H1 (cell line): ENCODE measurements at regions not wholly inside any gene's neighbourhood (a gene's known extent, or its start where the extent isn't known, plus 50 kb on each side); places are given as distances from the start of the nearest gene placed in this dataset.

Source experiments
- CTCF ChIA-PET: fragments of 300-600 bp; sonication (Branson Sonifier 250); formaldehyde crosslinking; loops from one replicate; lab custom pipeline; 2021; ENCODE audit not compliant: partially characterized antibody; lab: Charles Lee
- POLR2A ChIA-PET: fragments of 300-600 bp; sonication (Branson Sonifier 250); formaldehyde crosslinking; loops from one replicate; lab custom pipeline; 2021; ENCODE audit warnings: inconsistent platforms; ENCODE audit not compliant: partially characterized antibody; lab: Charles Lee
- DNase-seq, 2 experiments: peaks; one replicate each; pipeline versions ENCODE4 v3.0.0 to v3.0.0-alpha.2; 2010 to 2022; ENCODE audit warnings: low spot score in 2 of 2, low read depth in 1 of 2, mixed read lengths in 1 of 2
- FAIRE-seq: peaks from 2 replicates; lab custom pipeline; 2011; peaks lifted over from hg19 to GRCh38; lab: Jason Lieb, UNC
- H2AFZ ChIP-seq: 2 replicates; pipeline ENCODE4 v1.8.1; 2012; ENCODE audit warnings: low read length, inconsistent platforms
- H2AK5ac ChIP-seq: 2 replicates; pipeline ENCODE4 v1.6.1; 2013; ENCODE audit warnings: low read depth, low read length
- H2BK120ac ChIP-seq: replicated peaks from 2 replicates; pipeline ENCODE3; 2013; ENCODE audit warnings: low read depth, low read length, inconsistent platforms
- H2BK12ac ChIP-seq: 2 replicates; pipeline ENCODE4 v1.6.1; 2013; ENCODE audit warnings: low read depth, low read length
- H2BK15ac ChIP-seq: 2 replicates; pipeline ENCODE4 v1.6.1; 2013; ENCODE audit warnings: low read length
- H2BK20ac ChIP-seq: 2 replicates; pipeline ENCODE4 v1.6.1; 2013; ENCODE audit warnings: low read length
- H2BK5ac ChIP-seq: 2 replicates; pipeline ENCODE4 v1.6.1; 2013; ENCODE audit warnings: low read depth, low read length
- H3K14ac ChIP-seq: 2 replicates; pipeline ENCODE4 v1.6.1; 2013; ENCODE audit warnings: inconsistent platforms; ENCODE audit not compliant: insufficient read length
- H3K18ac ChIP-seq: 2 replicates; pipeline ENCODE4 v1.6.1; 2013; ENCODE audit warnings: low read length; ENCODE audit errors: extremely low read depth
- H3K23ac ChIP-seq: 2 replicates; pipeline ENCODE4 v1.6.1; 2013; ENCODE audit warnings: inconsistent platforms; ENCODE audit not compliant: insufficient read length
- H3K23me2 ChIP-seq: 2 replicates; pipeline ENCODE4 v1.6.1; 2013; ENCODE audit warnings: low read depth, low read length
- H3K27ac ChIP-seq: 2 replicates; pipeline ENCODE4 v1.6.1; 2011; ENCODE audit warnings: low read depth, low read length, inconsistent platforms
- H3K27me3 ChIP-seq, 4 experiments: replicated peaks in 1 of 4; 1 replicate in 1 of 4; 2 replicates in 3 of 4; pipeline versions ENCODE4 v1.6.1 to v1.8.1; 2011 to 2013; ENCODE audit warnings: low read length in 3 of 4, mild to moderate bottlenecking in 3 of 4, inconsistent platforms in 2 of 4, mixed read lengths in 2 of 4, moderate library complexity in 1 of 4; ENCODE audit not compliant: control insufficient read depth in 3 of 4, insufficient read depth in 3 of 4; ENCODE audit errors: extremely low read depth in 1 of 4
- H3K36me3 ChIP-seq, 4 experiments: 2 replicates each; pipeline versions ENCODE4 v1.6.1 to v1.8.1; 2011 to 2013; ENCODE audit warnings: mild to moderate bottlenecking in 4 of 4, low read length in 3 of 4, moderate library complexity in 2 of 4, control low read depth in 1 of 4, inconsistent platforms in 1 of 4; ENCODE audit not compliant: insufficient read depth in 4 of 4, control insufficient read depth in 2 of 4
- H3K4ac ChIP-seq: replicated peaks from 2 replicates; pipeline ENCODE3; 2013; ENCODE audit warnings: low read length, low read depth, mixed read lengths, inconsistent platforms; ENCODE audit not compliant: insufficient read length
- H3K4me1 ChIP-seq, 4 experiments: replicated peaks in 1 of 4; 1 replicate in 1 of 4; 2 replicates in 3 of 4; pipeline versions ENCODE4 v1.6.1 to v1.8.1; 2011 to 2013; ENCODE audit warnings: low read length in 3 of 4, inconsistent platforms in 2 of 4, mixed read lengths in 1 of 4; ENCODE audit not compliant: insufficient read depth in 4 of 4, control insufficient read depth in 3 of 4
- H3K4me2 ChIP-seq, 2 experiments: 2 replicates each; pipeline versions ENCODE4 v1.6.1 to v1.8.1; 2011 to 2013; ENCODE audit warnings: low read depth in 2 of 2, low read length in 2 of 2, control low read depth in 1 of 2, inconsistent platforms in 1 of 2, mild to moderate bottlenecking in 1 of 2; ENCODE audit not compliant: insufficient read depth in 1 of 2
- H3K4me3 ChIP-seq, 4 experiments: fragments of 200-600, 300-600 bp in 1 of 4; sonication (generic), shearing (Covaris generic), sonication (Bioruptor Twin) in 1 of 4; 2 replicates each; pipeline versions ENCODE4 v1.5.1 to v1.8.1; 2011 to 2016; ENCODE audit warnings: low read length in 4 of 4, low read depth in 3 of 4, control low read depth in 2 of 4, inconsistent platforms in 2 of 4, mild to moderate bottlenecking in 2 of 4, mixed read lengths in 1 of 4, moderate library complexity in 1 of 4; ENCODE audit not compliant: insufficient read depth in 2 of 4; ENCODE audit errors: extremely low read depth in 1 of 4
- H3K56ac ChIP-seq: replicated peaks from 2 replicates; pipeline ENCODE3; 2013; ENCODE audit warnings: low read depth, mild to moderate bottlenecking, mixed read lengths, low read length, inconsistent platforms; ENCODE audit not compliant: insufficient read length
- H3K79me1 ChIP-seq: 2 replicates; pipeline ENCODE4 v1.6.1; 2013; ENCODE audit warnings: low read depth, low read length, control low read depth
- H3K79me2 ChIP-seq, 2 experiments: 2 replicates each; pipeline versions ENCODE4 v1.6.1 to v1.8.1; 2012 to 2013; ENCODE audit warnings: low read length in 2 of 2, mild to moderate bottlenecking in 2 of 2, inconsistent platforms in 1 of 2; ENCODE audit not compliant: insufficient read depth in 2 of 2, control insufficient read depth in 1 of 2
- H3K9ac ChIP-seq, 4 experiments: replicated peaks in 1 of 4; 1 replicate in 1 of 4; 2 replicates in 3 of 4; pipeline versions ENCODE4 v1.6.1 to v1.8.1; 2011 to 2013; ENCODE audit warnings: low read depth in 3 of 4, low read length in 3 of 4, control low read depth in 2 of 4, mild to moderate bottlenecking in 2 of 4, moderate library complexity in 2 of 4, inconsistent platforms in 1 of 4; ENCODE audit errors: extremely low read depth in 1 of 4
- H3K9me3 ChIP-seq, 2 experiments: 2 replicates each; pipeline versions ENCODE4 v1.6.1 to v1.8.1; 2012 to 2013; ENCODE audit warnings: mild to moderate bottlenecking in 2 of 2, moderate library complexity in 2 of 2, control low read depth in 1 of 2, inconsistent platforms in 1 of 2, low read depth in 1 of 2, low read length in 1 of 2, mixed read lengths in 1 of 2; ENCODE audit not compliant: insufficient read depth in 2 of 2
- H4K20me1 ChIP-seq, 2 experiments: replicated peaks in 1 of 2; 2 replicates each; pipeline versions ENCODE3 to v1.8.1; 2011 to 2013; ENCODE audit warnings: inconsistent platforms in 2 of 2, low read length in 2 of 2, mild to moderate bottlenecking in 1 of 2; ENCODE audit not compliant: insufficient read depth in 2 of 2, control insufficient read depth in 1 of 2
- H4K5ac ChIP-seq: 2 replicates; pipeline ENCODE4 v1.6.1; 2013; ENCODE audit warnings: low read length, low read depth, mixed read lengths, inconsistent platforms; ENCODE audit not compliant: insufficient read length
- H4K8ac ChIP-seq: 2 replicates; pipeline ENCODE4 v1.8.0; 2013; ENCODE audit warnings: mild to moderate bottlenecking, moderate library complexity, low read length, inconsistent platforms; ENCODE audit not compliant: insufficient read depth; ENCODE audit errors: extremely low read depth
- H4K91ac ChIP-seq: replicated peaks from 2 replicates; pipeline ENCODE3; 2013; ENCODE audit warnings: low read length, mixed read lengths, inconsistent platforms; ENCODE audit not compliant: insufficient read length
- BCL11A ChIP-seq, 2 experiments: IDR thresholded peaks; one replicate each; pipeline ENCODE4 v1.6.1; 2011; ENCODE audit warnings: low read depth in 2 of 2, low read length in 2 of 2, mild to moderate bottlenecking in 2 of 2
- CHD2 ChIP-seq: IDR thresholded peaks from 2 replicates; pipeline ENCODE4 v1.6.1; 2012; ENCODE audit warnings: low read length, improper control_type of control experiment
- EZH2 ChIP-seq: fragments of 200-600 bp; sonication (generic); IDR thresholded peaks from 2 replicates; pipeline ENCODE4 v1.7.1; 2012; ENCODE audit warnings: low read depth, mild to moderate bottlenecking, moderate library complexity, low read length, inconsistent platforms; ENCODE audit not compliant: severe bottlenecking
- KDM5A ChIP-seq: fragments of 200-600 bp; IDR thresholded peaks from 2 replicates; pipeline ENCODE4 v1.7.1; 2012; ENCODE audit warnings: mild to moderate bottlenecking, low read length, inconsistent platforms, mixed read lengths
- RBBP5 ChIP-seq: IDR thresholded peaks from 2 replicates; pipeline ENCODE4 v1.7.1; 2012; ENCODE audit warnings: low read depth, mild to moderate bottlenecking, inconsistent platforms, low read length, moderate library complexity, borderline replicate concordance
- RFX5 ChIP-seq: IDR thresholded peaks from 2 replicates; pipeline ENCODE4 v1.6.1; 2011; ENCODE audit warnings: low read depth, low read length, improper control_type of control experiment, borderline replicate concordance
- TCF12 ChIP-seq: IDR thresholded peaks from 2 replicates; pipeline ENCODE4 v1.6.1; 2011; ENCODE audit warnings: low read depth, mild to moderate bottlenecking, low read length
- YY1 ChIP-seq: IDR thresholded peaks from 2 replicates; pipeline ENCODE4 v1.6.1; 2011; ENCODE audit warnings: low read depth, mild to moderate bottlenecking, low read length
- WGBS, 2 experiments: shearing (Covaris generic) in 1 of 2; methylation state at CpG; one replicate each; pipeline versions ENCODE4 v1.1.6 to v1.1.7; 2013 to 2015; ENCODE audit warnings: low lambda C conversion rate in 2 of 2, mixed read lengths in 2 of 2, inconsistent platforms in 1 of 2, low coverage in 1 of 2, missing lambda C conversion rate in 1 of 2; ENCODE audit not compliant: insufficient replicate concordance in 2 of 2, insufficient coverage in 1 of 2, insufficient read length in 1 of 2; ENCODE audit errors: extremely low coverage in 1 of 2, missing lambda C conversion rate in 1 of 2; 5-methylcytosine and 5-hydroxymethylcytosine counted together
- TF ChIP-seq, protein P1 (sequence below): IDR thresholded peaks from 2 replicates; pipeline ENCODE4 v1.6.1; 2011; ENCODE audit warnings: low read depth, mild to moderate bottlenecking, low read length; ENCODE audit not compliant: insufficient read depth

DNA sequence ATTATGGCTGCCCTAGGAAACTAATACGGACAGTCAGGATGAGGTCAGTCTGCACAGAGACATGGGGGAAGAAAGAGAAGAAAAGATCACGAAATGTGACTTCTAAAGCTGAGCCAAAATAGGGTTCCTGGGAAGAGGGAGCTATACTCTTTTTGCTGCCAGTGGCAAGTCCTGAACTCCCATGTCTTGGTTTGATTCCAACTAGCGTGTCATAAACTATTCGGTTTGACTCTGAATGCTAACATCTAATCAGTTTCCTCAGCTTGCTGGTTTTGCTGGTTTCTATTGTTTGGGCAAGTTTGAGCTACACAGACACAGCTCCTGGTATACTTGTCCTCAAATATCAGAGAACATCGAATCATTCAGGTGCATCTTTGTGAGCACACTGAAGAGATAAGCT, 80.5 kb upstream of the CYP1B1 start:
- Histone ChIP-seq H3K36me3 (no peaks in the 10 kb centered on the region), H3K4me3 (no peak overlapping the region), H2BK20ac (no peak overlapping the region), H3K79me1 (no peaks in the 10 kb centered on the region), H3K27ac (no peak overlapping the region), H2AK5ac (no peak overlapping the region), H3K56ac (no peak overlapping the region), H3K4ac (no peak overlapping the region), H3K18ac (no peak overlapping the region), H2AFZ (no peak overlapping the region), H2BK120ac (no peak overlapping the region), H2BK15ac (no peak overlapping the region), H4K8ac (no peak overlapping the region), H2BK5ac (no peak overlapping the region), H3K14ac (no peak overlapping the region), H4K91ac (no peak overlapping the region), H3K4me1 (peaks cover 0 to 6% (median 3%) of the 10 kb centered on the region in 4 experiments; a peak in 2 of 7 replicates), H3K9me3 (no peaks in the 10 kb centered on the region), H3K23ac (no peak overlapping the region), H3K79me2 (no peaks in the 10 kb centered on the region), H3K27me3 (no peaks in the 10 kb centered on the region; a peak in 1 of 7 replicates), H3K23me2 (no peaks in the 10 kb centered on the region), H4K20me1 (no peaks in the 10 kb centered on the region), H3K9ac (no peak overlapping the region), H4K5ac (no peak overlapping the region), H3K4me2 (no peak overlapping the region), H2BK12ac (no peak overlapping the region)
- CTCF ChIA-PET: interaction anchor here (0.7 to 2.6 kb wide), 5 partner anchors 9 to 89 kb away, joined by 3 to 6 read pairs (median 4); no protein-coding TSS in a partner anchor
- POLR2A ChIA-PET: no interaction called here
- no peak for DNase-seq
- FAIRE-seq: no peak
- 79% methylated on average over 5 of the region's 5 CpGs; no CpG with 5 or more reads in 1 of the 2 experiments for WGBS, 2 experiments
- TF ChIP-seq, protein P1, sequence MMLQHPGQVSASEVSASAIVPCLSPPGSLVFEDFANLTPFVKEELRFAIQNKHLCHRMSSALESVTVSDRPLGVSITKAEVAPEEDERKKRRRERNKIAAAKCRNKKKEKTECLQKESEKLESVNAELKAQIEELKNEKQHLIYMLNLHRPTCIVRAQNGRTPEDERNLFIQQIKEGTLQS: no peak
- TF ChIP-seq RBBP5: no peak
- no peak for TF ChIP-seq TCF12
- TF ChIP-seq RFX5: no peak
- TF ChIP-seq EZH2: no peak
- TF ChIP-seq CHD2: no peak
- TF ChIP-seq KDM5A: no peak
- TF ChIP-seq YY1: no peak
- TF ChIP-seq BCL11A (IDR thresholded peaks at IDR 0.05; ENCODE audit: low read depth in 2 of 2, low read length in 2 of 2): no peak
